Astrocyte of the cerebellum (primary cell): ENCODE measurements at regions not wholly inside any gene's neighbourhood (a gene's known extent, or its start where the extent isn't known, plus 50 kb on each side); places are given as distances from the start of the nearest gene placed in this dataset.

ENCODE experiments used
- DNase-seq: peaks from one replicate; pipeline ENCODE4 v3.0.0-alpha.2; 2011; ENCODE audit warnings: low read depth
- H3K4me3 ChIP-seq: 2 replicates; pipeline ENCODE4 v1.5.1; 2011; ENCODE audit warnings: mild to moderate bottlenecking, low read depth, low read length, moderate library complexity
- in situ Hi-C: cut with HindIII; loops from 2 replicates; pipeline ENCODE4 v1.10.0; 2017; ENCODE audit warnings: low sequenced_read_pairs
- TF ChIP-seq, protein P1 (sequence below): IDR thresholded peaks from 2 replicates; pipeline ENCODE4 v1.5.1; 2012; ENCODE audit warnings: low read length, low read depth, moderate library complexity, mild to moderate bottlenecking; ENCODE audit errors: missing control alignments

DNA sequence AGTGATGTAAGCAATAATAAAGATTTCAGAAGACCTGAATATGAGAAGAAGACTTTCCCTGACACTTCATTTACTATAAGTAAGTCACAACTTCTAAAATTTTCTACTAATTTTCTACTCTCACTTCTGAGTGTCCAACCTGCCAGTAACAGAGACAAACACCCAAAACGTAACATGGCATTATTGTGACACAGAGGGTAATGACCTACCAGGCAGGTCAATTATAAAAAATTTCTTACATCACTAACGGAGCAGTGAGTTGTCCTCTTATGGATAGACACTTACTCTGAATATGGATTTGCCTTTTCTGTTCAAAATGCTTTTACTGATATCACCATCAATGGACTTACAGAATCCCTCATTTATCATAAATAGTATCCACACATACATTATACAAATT, 405.9 kb upstream of the MAGEB16 start:
- in situ Hi-C loops: no loop called here
- no peak overlapping the region for H3K4me3 ChIP-seq
- TF ChIP-seq, protein P1, sequence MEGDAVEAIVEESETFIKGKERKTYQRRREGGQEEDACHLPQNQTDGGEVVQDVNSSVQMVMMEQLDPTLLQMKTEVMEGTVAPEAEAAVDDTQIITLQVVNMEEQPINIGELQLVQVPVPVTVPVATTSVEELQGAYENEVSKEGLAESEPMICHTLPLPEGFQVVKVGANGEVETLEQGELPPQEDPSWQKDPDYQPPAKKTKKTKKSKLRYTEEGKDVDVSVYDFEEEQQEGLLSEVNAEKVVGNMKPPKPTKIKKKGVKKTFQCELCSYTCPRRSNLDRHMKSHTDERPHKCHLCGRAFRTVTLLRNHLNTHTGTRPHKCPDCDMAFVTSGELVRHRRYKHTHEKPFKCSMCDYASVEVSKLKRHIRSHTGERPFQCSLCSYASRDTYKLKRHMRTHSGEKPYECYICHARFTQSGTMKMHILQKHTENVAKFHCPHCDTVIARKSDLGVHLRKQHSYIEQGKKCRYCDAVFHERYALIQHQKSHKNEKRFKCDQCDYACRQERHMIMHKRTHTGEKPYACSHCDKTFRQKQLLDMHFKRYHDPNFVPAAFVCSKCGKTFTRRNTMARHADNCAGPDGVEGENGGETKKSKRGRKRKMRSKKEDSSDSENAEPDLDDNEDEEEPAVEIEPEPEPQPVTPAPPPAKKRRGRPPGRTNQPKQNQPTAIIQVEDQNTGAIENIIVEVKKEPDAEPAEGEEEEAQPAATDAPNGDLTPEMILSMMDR: no peak
- no peak for DNase-seq

DNA sequence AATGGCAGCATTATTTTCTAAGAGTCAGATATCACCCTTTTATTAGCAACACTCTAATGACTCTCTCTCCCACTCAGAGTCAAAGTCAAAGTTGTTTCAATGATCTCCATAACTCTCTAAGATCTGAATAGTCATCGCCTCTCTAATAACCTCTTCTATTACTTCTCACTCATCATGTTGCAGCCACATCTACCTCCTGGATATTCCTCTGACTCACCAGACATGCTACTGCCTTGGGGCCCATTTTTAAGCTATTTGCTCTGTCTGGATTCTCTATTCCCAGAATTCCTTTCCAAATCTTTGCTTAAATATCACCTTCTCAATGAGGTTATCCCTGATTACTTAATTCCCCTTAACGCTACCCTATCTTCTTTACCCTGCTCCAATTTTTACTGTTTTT, 391.8 kb upstream of the MAGEB16 start:
- TF ChIP-seq, protein P1: no peak
- H3K4me3 ChIP-seq: no peak overlapping the region
- in situ Hi-C loops: no loop called here
- DNase-seq: no peak

DNA sequence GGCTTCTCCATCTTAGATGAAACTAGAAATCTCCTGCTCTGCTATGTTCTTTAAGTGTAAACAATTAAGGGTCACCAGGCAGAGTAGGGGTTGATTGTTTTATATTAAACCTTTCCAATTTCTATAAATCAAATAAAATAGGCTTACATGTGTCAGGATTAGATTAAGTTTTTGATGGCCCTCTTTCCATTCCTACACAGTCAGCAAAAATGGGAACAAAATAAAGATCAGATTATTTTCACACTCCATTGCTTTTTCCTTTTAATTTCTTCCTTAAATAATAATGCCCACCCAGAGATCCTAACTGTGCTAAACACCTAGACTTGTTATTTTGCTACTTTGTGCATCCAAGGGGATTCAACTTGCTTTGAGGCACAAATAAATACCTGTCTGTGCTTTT, 381.4 kb upstream of the MAGEB16 start:
- in situ Hi-C loops: no loop called here
- no peak for DNase-seq
- TF ChIP-seq, protein P1: no peak
- H3K4me3 ChIP-seq: no peak overlapping the region

DNA sequence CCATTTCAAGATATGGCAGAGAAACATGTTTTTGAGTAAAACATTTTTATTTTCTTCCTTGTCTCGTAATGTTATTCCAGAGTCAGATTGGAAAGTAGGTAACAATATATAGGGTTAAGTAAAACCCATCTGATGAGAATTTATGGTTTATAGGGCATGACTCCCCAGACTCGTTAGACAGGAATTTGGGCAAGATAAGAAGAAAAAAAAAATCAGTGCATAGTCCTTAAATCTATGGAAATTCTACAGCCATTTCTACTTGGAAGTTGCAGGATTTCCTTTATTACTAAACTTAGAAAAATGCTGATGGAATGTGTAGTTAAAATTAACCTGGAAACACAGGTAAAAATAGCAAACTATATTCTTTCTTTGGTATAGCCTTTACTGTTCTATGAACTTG, 366.1 kb upstream of the MAGEB16 start:
- in situ Hi-C loops: no loop called here
- H3K4me3 ChIP-seq: no peak overlapping the region
- TF ChIP-seq, protein P1: no peak
- no peak for DNase-seq

DNA sequence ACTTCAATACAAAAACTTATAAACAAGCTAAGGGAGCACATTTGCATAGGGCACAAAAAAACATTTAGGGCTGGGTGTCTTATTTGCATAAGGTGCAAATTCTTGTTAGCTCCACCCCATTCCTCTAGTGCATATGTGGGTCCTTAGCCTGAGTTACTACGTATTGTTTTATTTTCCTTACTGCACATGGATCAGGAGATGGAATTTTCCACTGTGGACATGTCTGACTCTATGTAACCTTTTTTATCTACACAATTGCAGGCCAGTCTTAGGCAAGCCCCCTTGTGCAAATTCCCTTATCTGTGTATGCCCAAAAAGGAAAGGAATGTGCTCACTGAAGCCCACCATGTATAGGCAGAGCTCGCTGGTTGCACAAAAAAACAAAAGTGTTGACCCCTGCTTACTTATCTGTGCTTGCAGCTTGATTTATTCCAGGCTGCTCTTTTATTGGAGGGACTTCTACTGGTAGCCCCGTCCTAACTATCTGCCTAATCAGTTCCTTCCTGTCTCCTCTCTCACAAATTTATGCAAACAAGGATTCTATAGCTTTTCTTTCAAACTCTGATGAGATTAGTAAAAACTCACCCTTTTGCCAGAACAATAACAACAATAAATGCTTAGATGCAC, 359.0 kb upstream of the MAGEB16 start:
- TF ChIP-seq, protein P1: no peak
- no peak overlapping the region for H3K4me3 ChIP-seq
- DNase-seq: no peak
- in situ Hi-C loops: no loop called here

DNA sequence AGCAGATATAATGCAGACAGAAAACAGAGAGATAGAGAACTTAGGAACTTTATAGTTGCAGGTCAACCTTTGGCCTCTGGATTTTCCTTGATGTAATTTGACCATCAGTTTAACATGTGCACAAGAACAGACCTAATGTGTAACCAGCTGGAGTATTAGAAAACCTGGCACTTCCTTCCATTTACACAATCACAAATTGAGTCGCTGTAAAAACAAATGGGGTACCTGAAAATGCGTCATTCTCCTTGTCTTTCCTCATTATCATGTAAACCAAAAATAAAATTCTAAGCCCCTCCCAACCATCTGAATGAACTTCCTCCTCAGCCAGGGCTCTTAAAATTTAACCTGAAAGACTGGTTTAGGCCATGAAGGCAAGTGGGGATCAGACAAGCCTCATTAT, 358.4 kb upstream of the MAGEB16 start:
- no peak for DNase-seq
- TF ChIP-seq, protein P1: no peak
- in situ Hi-C loops: no loop called here
- H3K4me3 ChIP-seq: no peak overlapping the region
